GM19035 (cell line): ENCODE measurements at regions not wholly inside any gene's neighbourhood (a gene's known extent, or its start where the extent isn't known, plus 50 kb on each side); places are given as distances from the start of the nearest gene placed in this dataset.

ENCODE experiments used
- ATAC-seq: cut with Tn5 transposase; IDR thresholded peaks from one replicate; pipeline ENCODE4 v1.9.1; 2021; ENCODE audit not compliant: unreplicated experiment

DNA sequence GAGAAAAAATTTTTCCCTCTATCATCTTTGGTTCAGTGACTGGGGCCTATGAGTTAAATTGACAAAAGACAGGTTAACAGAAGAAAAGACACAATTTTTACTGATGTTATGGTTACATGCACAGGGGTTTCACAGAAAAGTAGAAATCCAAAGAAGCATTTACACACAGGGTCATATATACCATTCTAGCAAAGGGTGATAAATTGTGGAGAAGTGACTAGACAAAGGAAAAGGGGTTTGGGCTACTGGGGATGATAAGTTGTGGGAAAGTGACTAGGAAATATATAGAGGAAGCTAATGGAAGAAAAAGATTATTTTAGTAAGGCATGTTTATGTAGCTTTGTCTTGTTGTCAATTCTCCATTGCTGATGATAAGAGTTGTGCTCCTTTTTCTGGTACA lies 276.7 kb upstream of the JARID2 start:
- no peak for ATAC-seq

DNA sequence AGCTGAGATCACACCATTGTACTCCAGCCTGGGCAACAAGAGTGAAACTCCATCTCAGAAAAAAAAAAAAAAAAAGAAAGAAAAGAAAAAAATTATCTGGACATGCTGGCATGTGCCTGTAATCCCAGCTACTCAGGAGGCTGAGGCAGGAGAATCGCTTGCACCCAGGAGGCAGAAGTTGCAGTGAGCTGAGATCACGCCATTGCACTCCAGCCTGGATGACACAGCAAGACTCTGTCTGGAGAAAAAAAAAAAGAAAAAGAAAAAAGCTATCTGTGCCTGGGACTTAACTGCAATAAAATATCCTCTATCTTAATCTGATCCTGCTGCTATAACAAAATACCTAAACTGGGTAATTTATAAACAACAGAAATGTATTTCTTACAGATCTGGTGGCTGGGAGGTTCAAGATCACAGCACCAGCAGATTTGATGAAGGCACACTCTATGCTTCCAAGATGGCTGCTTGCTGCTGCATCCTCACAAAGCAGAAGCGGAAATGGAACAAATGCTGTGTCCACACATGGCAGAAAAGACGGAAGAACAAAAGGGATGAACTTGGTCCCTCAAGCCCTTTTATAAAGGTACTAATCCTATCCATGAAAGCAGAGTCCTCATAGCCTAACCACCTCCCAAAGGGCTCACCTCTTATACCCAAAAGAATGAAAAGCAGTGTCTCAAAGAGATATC lies 273.3 kb upstream of the JARID2 start:
- ATAC-seq: no peak

GRCh38 chr6:14974372-14974771 lies 271.5 kb upstream of the JARID2 start:
- no peak for ATAC-seq

- ATAC-seq: no peak
Measured at GRCh38 chr6:14974792-14975470, 270.9 kb upstream of the JARID2 start.

DNA sequence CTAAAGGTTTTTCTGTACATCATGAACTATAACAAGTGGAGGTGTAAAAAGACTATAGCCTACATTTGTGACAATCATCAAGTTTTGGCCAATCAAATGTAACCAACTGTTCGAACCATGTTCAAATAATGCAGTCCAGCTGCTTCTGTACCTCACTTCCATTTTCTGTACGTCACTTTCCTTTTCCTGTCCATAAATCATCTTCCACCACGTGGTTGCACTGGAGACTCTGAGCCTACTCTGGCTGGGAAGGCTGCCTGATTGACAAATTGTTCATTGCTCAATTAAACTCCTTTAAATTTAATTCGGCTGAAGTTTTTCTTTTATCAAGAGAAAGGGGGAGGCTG lies 270.4 kb upstream of the JARID2 start:
- no peak for ATAC-seq

DNA sequence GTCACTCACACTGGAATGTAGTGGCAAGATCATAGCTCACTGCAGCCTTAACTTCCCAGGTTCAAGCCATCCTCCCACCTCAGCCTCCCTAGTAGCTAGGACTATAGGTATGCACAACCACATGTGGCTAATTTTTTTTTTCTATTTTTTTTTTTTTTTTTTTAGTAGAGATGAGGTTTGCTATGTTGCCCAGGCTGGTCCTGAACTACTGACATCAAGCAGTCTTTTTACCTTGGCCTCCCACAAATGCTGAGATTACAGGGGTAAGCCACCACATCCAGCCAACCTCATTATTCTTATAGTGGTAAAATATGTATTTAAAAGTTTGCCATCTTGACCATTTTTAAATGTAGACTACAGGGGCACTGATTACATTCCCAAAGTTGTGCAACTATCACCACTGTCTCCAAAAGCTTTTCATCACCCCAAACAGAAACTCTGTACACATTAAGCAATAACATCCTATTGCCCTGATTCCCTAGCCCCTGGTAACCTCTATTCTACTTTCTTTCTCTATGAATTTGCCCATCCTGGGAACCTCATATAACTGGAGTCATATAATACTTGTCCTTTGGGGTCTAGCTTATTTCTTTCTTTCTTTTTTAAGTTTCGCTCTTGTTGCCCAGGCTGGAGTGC lies 268.0 kb upstream of the JARID2 start:
- no peak for ATAC-seq

DNA sequence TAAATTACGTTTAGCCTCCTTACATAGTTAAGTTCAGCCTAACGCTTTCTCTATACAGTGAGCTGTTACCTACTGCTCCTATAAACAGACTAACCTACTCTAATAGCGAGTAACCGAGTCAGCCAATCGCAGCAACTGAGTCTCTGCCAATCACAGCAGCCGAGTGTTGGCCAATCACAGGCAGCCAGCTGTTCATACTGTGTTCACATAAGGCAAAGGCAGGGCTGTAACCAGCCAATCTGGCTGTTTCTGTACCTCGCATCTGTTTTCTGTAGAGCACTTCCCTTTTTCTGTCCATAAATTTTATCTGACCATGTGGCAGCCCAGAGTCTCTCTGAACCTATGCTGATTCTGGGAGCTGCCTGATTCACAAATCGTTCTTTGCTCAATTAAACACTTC lies 263.9 kb upstream of the JARID2 start:
- no peak for ATAC-seq

DNA sequence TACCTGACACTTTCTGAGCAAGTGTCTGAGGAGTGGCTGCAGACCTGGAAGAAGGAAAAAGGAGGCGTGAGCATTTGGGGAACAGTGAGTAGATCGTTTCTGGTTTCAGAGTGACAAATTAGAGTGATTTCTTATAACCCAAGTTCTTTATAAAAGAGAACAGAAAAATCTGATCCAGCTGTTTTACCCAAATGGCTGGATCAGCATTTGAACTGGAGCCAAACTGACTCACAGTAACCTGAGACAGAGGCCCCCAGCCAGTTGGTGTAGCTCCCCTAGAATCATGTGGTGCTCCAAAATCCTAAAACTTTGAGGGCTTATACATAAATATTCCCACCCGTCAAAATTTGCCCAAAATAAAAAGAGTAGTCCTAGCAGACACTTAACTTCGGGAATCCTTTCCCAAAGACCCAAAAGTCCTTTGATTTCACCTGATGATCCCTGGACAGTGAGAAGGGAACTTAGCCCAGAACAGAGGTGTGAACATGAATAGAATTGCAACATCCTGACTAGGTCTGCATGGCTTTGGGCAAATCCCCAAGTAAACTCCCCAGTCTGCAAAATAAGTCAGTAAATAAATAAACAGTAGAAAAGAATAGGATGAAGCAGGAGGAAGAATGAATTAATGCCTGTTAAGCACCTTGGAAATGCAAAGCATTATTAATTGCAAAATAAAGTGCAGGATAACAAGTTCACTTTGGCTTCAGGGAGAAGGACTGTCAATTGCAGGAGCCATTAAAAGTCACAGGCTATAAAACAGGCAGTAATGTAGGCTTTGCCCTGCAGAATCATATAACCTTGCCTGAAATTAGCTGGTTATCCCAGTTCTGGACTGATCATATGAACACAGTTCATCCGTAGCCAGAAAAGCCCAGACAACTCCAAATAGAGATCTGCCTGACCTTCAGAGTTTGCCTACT lies 262.0 kb upstream of the JARID2 start:
- no peak for ATAC-seq

GRCh38 chr6:14984519-14984853 lies 261.4 kb upstream of the JARID2 start:
- ATAC-seq: no peak

GRCh38 chr6:14985366-14985765 lies 260.5 kb upstream of the JARID2 start:
- ATAC-seq: no peak

DNA sequence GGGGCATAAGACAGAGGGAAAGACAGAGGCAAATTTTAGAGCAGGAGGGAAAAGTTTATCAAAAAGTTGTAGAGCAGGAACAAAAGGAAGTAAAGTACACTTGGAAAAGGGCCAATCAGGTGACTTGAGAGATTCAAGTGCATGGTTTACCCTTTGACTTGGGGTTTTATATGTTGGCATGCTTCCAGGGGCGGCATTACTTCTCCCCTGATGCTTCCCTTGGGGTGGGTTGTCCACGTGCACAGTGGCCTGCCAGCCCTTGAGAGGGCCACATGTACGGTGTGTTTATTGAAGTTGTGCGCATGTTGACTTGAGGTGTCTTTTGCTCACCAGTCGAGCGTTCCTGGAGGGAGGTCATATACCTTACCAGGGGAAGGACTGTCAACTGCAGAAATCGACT lies 259.5 kb upstream of the JARID2 start:
- no peak for ATAC-seq

- ATAC-seq: no peak
Measured at GRCh38 chr6:14987490-14987889, 258.4 kb upstream of the JARID2 start.

DNA sequence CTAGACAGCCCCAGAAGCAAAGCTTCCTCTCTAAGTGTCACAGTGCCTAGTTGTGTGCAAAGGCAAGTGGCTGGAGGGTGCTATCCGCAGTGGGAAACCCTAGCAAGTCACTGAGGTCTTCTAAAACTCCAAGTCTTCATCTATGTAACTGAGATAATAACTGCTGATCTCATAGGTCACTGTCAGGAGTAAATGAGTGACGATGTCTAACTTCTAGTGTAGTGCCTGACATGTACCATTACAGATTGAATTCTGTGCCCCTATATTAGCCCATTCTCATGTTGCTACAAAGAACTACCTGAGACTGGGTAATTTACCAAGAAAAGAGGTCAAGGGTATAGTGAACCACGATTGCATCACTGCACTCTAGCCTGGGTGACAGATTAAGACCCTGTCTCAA lies 253.5 kb upstream of the JARID2 start:
- ATAC-seq: no peak

GRCh38 chr6:14995208-14995607 lies 250.7 kb upstream of the JARID2 start:
- ATAC-seq: no peak

- ATAC-seq: no peak
Measured at GRCh38 chr6:14995966-14996602, 249.8 kb upstream of the JARID2 start.

GRCh38 chr6:14996892-14997291 lies 249.0 kb upstream of the JARID2 start:
- no peak for ATAC-seq

DNA sequence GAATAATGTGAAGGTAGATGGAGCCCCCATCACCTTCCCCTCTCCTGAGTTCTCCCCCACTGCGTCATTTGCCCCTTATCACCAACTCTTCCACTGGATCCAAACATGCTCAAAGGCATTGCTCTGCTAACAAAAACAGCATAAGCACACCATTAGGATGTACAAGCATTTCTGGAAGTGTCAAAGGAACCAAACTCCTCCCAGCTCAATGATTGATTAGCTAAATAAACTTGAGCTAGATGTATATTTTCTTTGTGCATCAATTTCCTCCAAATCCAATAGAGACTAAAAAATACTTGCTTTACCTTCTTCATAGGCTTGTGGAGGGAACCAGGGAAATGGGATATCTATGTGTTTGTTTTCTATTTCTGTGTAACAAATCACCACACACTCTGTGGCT lies 248.4 kb upstream of the JARID2 start:
- ATAC-seq: no peak

DNA sequence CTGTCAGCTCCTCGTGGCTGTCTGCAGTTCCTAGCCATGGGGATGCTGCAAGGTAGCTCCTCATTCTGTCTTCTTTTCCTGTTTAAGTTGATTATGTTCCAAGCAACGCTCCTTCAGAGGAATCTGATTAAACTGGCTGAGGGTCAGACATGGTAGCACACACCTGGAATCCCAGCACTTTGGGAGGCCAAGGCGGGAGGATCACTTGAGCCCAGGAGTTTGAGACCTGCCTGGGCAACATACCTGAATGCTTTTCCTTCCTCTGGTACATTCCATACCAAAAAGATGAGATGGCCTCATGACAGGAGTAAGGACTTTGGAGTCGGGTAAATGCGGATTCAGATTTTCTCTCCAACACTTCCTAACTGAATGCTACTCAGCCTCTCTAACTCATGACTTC lies 246.8 kb upstream of the JARID2 start:
- no peak for ATAC-seq

DNA sequence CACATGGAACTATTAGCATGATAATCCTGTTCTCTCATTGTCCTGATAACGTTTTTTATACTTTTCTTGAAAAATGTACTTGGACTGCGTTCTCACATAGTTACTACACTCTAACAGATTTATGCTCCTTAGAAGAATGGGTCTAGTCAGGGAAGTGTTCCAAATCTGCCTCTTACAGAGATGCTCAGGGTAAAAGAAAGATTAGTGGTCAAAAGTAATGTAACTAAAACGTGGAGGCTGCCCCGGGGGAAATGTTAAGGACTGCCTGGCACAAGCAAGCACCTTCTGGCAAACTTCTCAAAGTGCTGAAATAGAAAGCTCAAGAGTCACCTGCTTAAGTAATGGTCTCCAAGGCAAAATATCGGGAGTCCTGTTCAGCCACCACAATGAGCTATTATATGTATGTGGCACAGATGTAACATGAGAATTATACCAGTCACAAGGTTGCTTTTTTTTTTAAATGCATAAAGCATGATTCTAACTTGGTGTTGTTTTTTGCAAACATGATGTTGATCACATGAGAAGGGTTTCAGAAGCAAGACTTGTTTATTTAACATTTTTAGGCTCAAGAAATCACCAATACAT lies 244.5 kb upstream of the JARID2 start:
- no peak for ATAC-seq

DNA sequence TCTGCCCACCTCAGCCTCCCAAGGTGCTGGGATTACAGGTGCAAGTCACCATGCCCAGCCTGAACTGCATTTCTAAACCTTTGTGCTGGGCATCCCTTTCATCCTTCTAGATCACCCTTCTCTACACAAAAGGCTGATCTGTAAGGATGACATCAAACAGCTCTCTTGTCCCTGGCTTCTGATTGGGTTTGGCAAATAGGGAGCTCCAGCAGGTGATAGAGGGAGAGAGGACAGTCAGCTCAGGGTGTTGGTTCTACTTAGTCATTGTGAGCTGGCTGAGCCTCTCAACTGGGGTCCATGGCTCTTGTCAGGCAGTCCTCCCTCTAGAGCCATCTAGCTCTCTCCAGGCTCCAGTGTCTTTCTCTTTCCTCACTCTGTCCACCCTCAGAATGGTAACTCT lies 237.6 kb upstream of the JARID2 start:
- ATAC-seq: no peak

DNA sequence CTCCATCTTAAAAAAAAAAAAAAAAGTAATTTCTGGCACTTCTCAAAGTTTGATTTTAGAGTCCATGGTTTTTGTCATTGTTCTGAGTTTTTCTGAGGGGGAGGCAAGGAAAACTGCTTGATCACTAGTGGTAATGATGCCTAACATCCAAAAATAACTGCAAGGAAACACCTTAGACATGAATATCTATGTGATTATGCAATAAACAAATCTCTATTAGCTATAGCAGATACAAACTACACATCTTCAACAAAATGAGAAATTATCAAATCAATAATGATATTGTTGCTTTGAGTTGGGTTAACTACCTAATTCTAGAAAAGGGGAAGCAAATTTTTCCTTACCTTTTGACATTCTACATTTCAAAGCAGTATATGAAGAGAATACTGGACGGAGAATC lies 230.9 kb upstream of the JARID2 start:
- ATAC-seq: no peak
